Thyroid gland (tissue), 4 donors: ENCODE measurements at regions not wholly inside any gene's neighbourhood (a gene's known extent, or its start where the extent isn't known, plus 50 kb on each side); places are given as distances from the start of the nearest gene placed in this dataset.

Experiments
- CTCF ChIP-seq, 6 experiments: fragments of 200-600 bp in 3 of 6; fragments of 450-650 bp in 3 of 6; sonication (generic) in 3 of 6; IDR thresholded peaks; one replicate each; pipeline ENCODE4 v1.5.1; 2016 to 2019; ENCODE audit warnings: antibody characterized with exemption in 6 of 6, mild to moderate bottlenecking in 2 of 6, inconsistent platforms in 1 of 6, moderate library complexity in 1 of 6
- POLR2A ChIP-seq, 2 donors: fragments of 450-650 bp; IDR thresholded peaks; one replicate each; pipeline ENCODE4 v1.6.1; 2017; ENCODE audit warnings: antibody characterized with exemption in 2 of 2, mild to moderate bottlenecking in 2 of 2, moderate library complexity in 1 of 2

GRCh38 chr16:13313351-13313750 is 412.0 kb downstream of the SHISA9 start:
- TF ChIP-seq CTCF (IDR thresholded peaks at IDR 0.05) (no peak), POLR2A (IDR thresholded peaks at IDR 0.05) (no peak)
